GM12878 (cell line): ENCODE measurements at regions not wholly inside any gene's neighbourhood (a gene's known extent, or its start where the extent isn't known, plus 50 kb on each side); places are given as distances from the start of the nearest gene placed in this dataset.

ENCODE experiments used
- ATAC-seq: fragments of 200-7000 bp; cut with Tn5 transposase; 3 replicates; pipeline ENCODE4 v1.9.1; 2020; ENCODE audit warnings: mild to moderate bottlenecking, moderate library complexity
- BruUV-seq: library from RNA; stranded (reverse); fragments of 400-500 nt; replicated peaks from 2 replicates; lab custom pipeline; 2021; lab: Mats Ljungman, UMichigan
- CTCF ChIA-PET: fragments of 300-600 bp; sonication (Branson Sonifier 250); formaldehyde crosslinking; extraction: SDS; loops from one replicate; lab custom pipeline; 2021; ENCODE audit warnings: inconsistent platforms; lab: Yijun Ruan, JAX
- POLR2A ChIA-PET: fragments of 350-600 bp; formaldehyde crosslinking; extraction: SDS; loops from one replicate; lab custom pipeline; 2021; ENCODE audit warnings: inconsistent platforms; lab: Charles Lee
- RAD21 ChIA-PET: fragments of 300-600 bp; sonication (Branson Sonifier 250); formaldehyde crosslinking; loops from one replicate; lab custom pipeline; 2023; ENCODE audit warnings: antibody characterized with exemption; ENCODE audit not compliant: unreplicated experiment; lab: Charles Lee
- SMC1A ChIA-PET: fragments of 300-600 bp; sonication (Branson Sonifier 250); formaldehyde crosslinking; loops from one replicate; lab custom pipeline; 2023; ENCODE audit not compliant: unreplicated experiment, uncharacterized antibody; lab: Charles Lee
- DNase-seq: peaks from one replicate; pipeline ENCODE4 v3.0.0-alpha.2; 2011; ENCODE audit warnings: low read depth, low spot score
- FAIRE-seq: peaks from 3 replicates; lab custom pipeline; 2011; peaks lifted over from hg19 to GRCh38; lab: Jason Lieb, UNC
- H2AFZ ChIP-seq: 2 replicates; pipeline ENCODE4 v1.6.0; 2011; ENCODE audit warnings: low read depth, low read length, control low read depth; ENCODE audit not compliant: control insufficient read depth
- H3K27ac ChIP-seq: 2 replicates; pipeline ENCODE4 v1.5.1; 2011; ENCODE audit warnings: control low read depth; ENCODE audit not compliant: control insufficient read depth, insufficient read depth
- H3K27me3 ChIP-seq, 2 experiments: replicated peaks in 1 of 2; 2 replicates each; pipeline versions ENCODE4 v1.6.0 to v1.6.1; 2011; ENCODE audit warnings: low read length in 1 of 2; ENCODE audit not compliant: control insufficient read depth in 2 of 2, insufficient read depth in 2 of 2
- H3K36me3 ChIP-seq, 2 experiments: 2 replicates each; pipeline ENCODE4 v1.5.1; 2011; ENCODE audit warnings: low read length in 1 of 2; ENCODE audit not compliant: control insufficient read depth in 2 of 2, insufficient read depth in 2 of 2
- H3K4me1 ChIP-seq: 2 replicates; pipeline ENCODE4 v1.6.1; 2011; ENCODE audit warnings: mild to moderate bottlenecking, low read length, moderate library complexity, mixed read lengths; ENCODE audit not compliant: control insufficient read depth, insufficient read depth
- H3K4me2 ChIP-seq: 2 replicates; pipeline ENCODE4 v1.6.0; 2011; ENCODE audit warnings: control low read depth; ENCODE audit not compliant: control insufficient read depth, insufficient read depth
- H3K4me3 ChIP-seq: fragments of 200-600 bp; sonication (generic); 2 replicates; pipeline ENCODE4 v1.5.1; 2016
- H3K79me2 ChIP-seq: 2 replicates; pipeline ENCODE4 v1.6.0; 2011; ENCODE audit warnings: low read length; ENCODE audit not compliant: control insufficient read depth, insufficient read depth
- H3K9ac ChIP-seq: 2 replicates; pipeline ENCODE4 v1.8.0; 2011; ENCODE audit warnings: low read length, control low read depth, mixed read lengths; ENCODE audit not compliant: control insufficient read depth, insufficient read depth
- H3K9me3 ChIP-seq: replicated peaks from 3 replicates; pipeline ENCODE4 v1.5.1; 2011; ENCODE audit warnings: mild to moderate bottlenecking, low read length; ENCODE audit not compliant: control insufficient read depth, insufficient read depth
- H4K20me1 ChIP-seq: 2 replicates; pipeline ENCODE4 v1.6.0; 2011; ENCODE audit not compliant: control insufficient read depth, insufficient read depth
- CREM ChIP-seq: IDR thresholded peaks from 2 replicates; pipeline ENCODE4 v1.6.1; 2014; ENCODE audit warnings: antibody characterized with exemption, low read depth
- LARP7 ChIP-seq: fragments of 450-650 bp; IDR thresholded peaks from 2 replicates; pipeline ENCODE4 v1.6.1; 2017; ENCODE audit warnings: mild to moderate bottlenecking
- MEF2B ChIP-seq: fragments of 450-650 bp; IDR thresholded peaks from 2 replicates; pipeline ENCODE4 v1.6.1; 2018; ENCODE audit warnings: mild to moderate bottlenecking, moderate library complexity; ENCODE audit not compliant: partially characterized antibody, poor library complexity, severe bottlenecking
- NFIC ChIP-seq: IDR thresholded peaks from 2 replicates; pipeline ENCODE4 v1.6.1; 2012; ENCODE audit warnings: low read depth, mild to moderate bottlenecking, inconsistent platforms, low read length, moderate library complexity
- RCOR1 ChIP-seq: conservative IDR thresholded peaks from 2 replicates; pipeline ENCODE4 v1.6.1; 2012; ENCODE audit warnings: low read depth, low read length, improper control_type of control experiment
- SIN3A ChIP-seq: IDR thresholded peaks from 2 replicates; pipeline ENCODE4 v1.6.1; 2012; ENCODE audit warnings: low read depth, low read length, improper control_type of control experiment
- YBX1 ChIP-seq: fragments of 450-650 bp; IDR thresholded peaks from 2 replicates; pipeline ENCODE4 v1.6.1; 2016; ENCODE audit warnings: antibody characterized with exemption
- ZNF274 ChIP-seq: IDR thresholded peaks from one replicate; pipeline ENCODE4 v1.8.0; 2011; ENCODE audit not compliant: insufficient read length, insufficient read depth
- WGBS: methylation state at CpG from one replicate; pipeline ENCODE4 v1.1.6; 2016; ENCODE audit warnings: low lambda C conversion rate; ENCODE audit not compliant: insufficient replicate concordance, insufficient coverage; ENCODE audit errors: missing lambda C conversion rate; 5-methylcytosine and 5-hydroxymethylcytosine counted together
- in situ Hi-C: fragments of 300-500 bp; cut with MboI; formaldehyde crosslinking; loops from 9 replicates; pipeline ENCODE4 v1.14.3; 2018; ENCODE audit warnings: mixed read lengths
- intact Hi-C: fragments of 100-400 bp; cut with micrococcal nuclease; formaldehyde crosslinking; loops from one replicate; pipeline ENCODE4 v1.14.2; 2022; ENCODE audit not compliant: unreplicated experiment
- TF ChIP-seq, protein P1 (sequence below): fragments of 450-650 bp; formaldehyde crosslinking; IDR thresholded peaks from 2 replicates; pipeline ENCODE4 v1.4.0; 2022; ENCODE audit warnings: mild to moderate bottlenecking, moderate library complexity
- TF ChIP-seq, protein P2 (sequence below): fragments of 450-650 bp; IDR thresholded peaks from 2 replicates; pipeline ENCODE4 v1.6.1; 2016; ENCODE audit warnings: mild to moderate bottlenecking, moderate library complexity, borderline replicate concordance

GRCh38 chr1:37298769-37299168 is 175.6 kb upstream of the ZC3H12A start:
- intact Hi-C loops (no loop called here), in situ Hi-C loops (no loop called here)
- BruUV-seq, result no TSS peak
- TF ChIP-seq SIN3A (no peak), ZNF274 (no peak), RCOR1 (no peak), YBX1 (no peak), NFIC (no peak), MEF2B (no peak), LARP7 (no peak), CREM (no peak)
- TF ChIP-seq, protein P1, sequence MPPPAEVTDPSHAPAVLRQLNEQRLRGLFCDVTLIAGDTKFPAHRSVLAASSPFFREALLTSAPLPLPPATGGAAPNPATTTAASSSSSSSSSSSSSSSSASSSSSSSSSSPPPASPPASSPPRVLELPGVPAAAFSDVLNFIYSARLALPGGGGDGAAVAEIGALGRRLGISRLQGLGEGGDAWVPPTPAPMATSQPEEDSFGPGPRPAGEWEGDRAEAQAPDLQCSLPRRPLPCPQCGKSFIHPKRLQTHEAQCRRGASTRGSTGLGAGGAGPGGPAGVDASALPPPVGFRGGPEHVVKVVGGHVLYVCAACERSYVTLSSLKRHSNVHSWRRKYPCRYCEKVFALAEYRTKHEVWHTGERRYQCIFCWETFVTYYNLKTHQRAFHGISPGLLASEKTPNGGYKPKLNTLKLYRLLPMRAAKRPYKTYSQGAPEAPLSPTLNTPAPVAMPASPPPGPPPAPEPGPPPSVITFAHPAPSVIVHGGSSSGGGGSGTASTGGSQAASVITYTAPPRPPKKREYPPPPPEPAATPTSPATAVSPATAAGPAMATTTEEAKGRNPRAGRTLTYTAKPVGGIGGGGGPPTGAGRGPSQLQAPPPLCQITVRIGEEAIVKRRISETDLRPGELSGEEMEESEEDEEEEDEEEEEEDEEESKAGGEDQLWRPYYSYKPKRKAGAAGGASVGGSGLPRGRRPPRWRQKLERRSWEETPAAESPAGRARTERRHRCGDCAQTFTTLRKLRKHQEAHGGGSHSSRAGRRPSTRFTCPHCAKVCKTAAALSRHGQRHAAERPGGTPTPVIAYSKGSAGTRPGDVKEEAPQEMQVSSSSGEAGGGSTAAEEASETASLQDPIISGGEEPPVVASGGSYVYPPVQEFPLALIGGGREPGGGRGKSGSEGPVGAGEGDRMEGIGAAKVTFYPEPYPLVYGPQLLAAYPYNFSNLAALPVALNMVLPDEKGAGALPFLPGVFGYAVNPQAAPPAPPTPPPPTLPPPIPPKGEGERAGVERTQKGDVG, result no peak
- TF ChIP-seq, protein P2, sequence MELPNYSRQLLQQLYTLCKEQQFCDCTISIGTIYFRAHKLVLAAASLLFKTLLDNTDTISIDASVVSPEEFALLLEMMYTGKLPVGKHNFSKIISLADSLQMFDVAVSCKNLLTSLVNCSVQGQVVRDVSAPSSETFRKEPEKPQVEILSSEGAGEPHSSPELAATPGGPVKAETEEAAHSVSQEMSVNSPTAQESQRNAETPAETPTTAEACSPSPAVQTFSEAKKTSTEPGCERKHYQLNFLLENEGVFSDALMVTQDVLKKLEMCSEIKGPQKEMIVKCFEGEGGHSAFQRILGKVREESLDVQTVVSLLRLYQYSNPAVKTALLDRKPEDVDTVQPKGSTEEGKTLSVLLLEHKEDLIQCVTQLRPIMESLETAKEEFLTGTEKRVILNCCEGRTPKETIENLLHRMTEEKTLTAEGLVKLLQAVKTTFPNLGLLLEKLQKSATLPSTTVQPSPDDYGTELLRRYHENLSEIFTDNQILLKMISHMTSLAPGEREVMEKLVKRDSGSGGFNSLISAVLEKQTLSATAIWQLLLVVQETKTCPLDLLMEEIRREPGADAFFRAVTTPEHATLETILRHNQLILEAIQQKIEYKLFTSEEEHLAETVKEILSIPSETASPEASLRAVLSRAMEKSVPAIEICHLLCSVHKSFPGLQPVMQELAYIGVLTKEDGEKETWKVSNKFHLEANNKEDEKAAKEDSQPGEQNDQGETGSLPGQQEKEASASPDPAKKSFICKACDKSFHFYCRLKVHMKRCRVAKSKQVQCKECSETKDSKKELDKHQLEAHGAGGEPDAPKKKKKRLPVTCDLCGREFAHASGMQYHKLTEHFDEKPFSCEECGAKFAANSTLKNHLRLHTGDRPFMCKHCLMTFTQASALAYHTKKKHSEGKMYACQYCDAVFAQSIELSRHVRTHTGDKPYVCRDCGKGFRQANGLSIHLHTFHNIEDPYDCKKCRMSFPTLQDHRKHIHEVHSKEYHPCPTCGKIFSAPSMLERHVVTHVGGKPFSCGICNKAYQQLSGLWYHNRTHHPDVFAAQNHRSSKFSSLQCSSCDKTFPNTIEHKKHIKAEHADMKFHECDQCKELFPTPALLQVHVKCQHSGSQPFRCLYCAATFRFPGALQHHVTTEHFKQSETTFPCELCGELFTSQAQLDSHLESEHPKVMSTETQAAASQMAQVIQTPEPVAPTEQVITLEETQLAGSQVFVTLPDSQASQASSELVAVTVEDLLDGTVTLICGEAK, result no peak
- Histone ChIP-seq H3K27me3 (no peaks in the 10 kb centered on the region; a peak in 1 of 4 replicates), H3K9me3 (no peaks in the 10 kb centered on the region), H3K4me2 (no peak overlapping the region), H3K27ac (no peak overlapping the region), H3K4me3 (no peak overlapping the region), H3K36me3 (no peaks in the 10 kb centered on the region), H3K9ac (no peak overlapping the region), H2AFZ (no peak overlapping the region), H3K4me1 (peaks cover 6% of the 10 kb centered on the region), H4K20me1 (no peaks in the 10 kb centered on the region), H3K79me2 (no peaks in the 10 kb centered on the region)
- FAIRE-seq, result no peak
- ChIA-PET CTCF (interaction anchor here (0.7 kb wide), 1 partner anchor 8 kb away, joined by 3 read pairs; no protein-coding TSS in a partner anchor), RAD21 (interaction anchor here (0.6 kb wide), 1 partner anchor 189 kb away, joined by 3 read pairs; no protein-coding TSS in a partner anchor), SMC1A (no interaction called here), POLR2A (no interaction called here)
- DNase-seq, result no peak
- ATAC-seq, result no peak
- 23% methylated on average over 6 of the region's 6 CpGs for WGBS
